ENCODE measurements at regions not wholly inside any gene's neighbourhood (a gene's known extent, or its start where the extent isn't known, plus 50 kb on each side); places are given as distances from the start of the nearest gene placed in this dataset.
"Not testable (repeated sequence)": the region's sequence is repeated elsewhere in the genome, so short reads cannot be mapped to it uniquely, and the experiment has no call there.

- no peak for TF ChIP-seq CTCF (IDR thresholded peaks at IDR 0.05)
- DNase-seq (ENCODE audit: low spot score), result no peak
- Histone ChIP-seq H3K4me3 (no peak overlapping the region), H3K27me3 (replicated peaks; ENCODE audit: insufficient read depth) (no peaks in the 10 kb centered on the region), H3K9me3 (no peaks in the 10 kb centered on the region), H3K27ac (no peak overlapping the region), H3K4me1 (ENCODE audit: control insufficient read depth in 1 of 2, low read depth in 2 of 2) (peaks cover 13 to 44% of the 10 kb centered on the region in 2 donors), H3K36me3 (no peaks in the 10 kb centered on the region)
- no peak for ATAC-seq (ENCODE audit: insufficient number of reproducible peaks, low FRiP score, low read depth)
Observed at GRCh38 chr4:15332377-15332776, 95.5 kb upstream of the C1QTNF7 start.

- no peak for ATAC-seq (ENCODE audit: insufficient number of reproducible peaks, low FRiP score, low read depth)
- H3K4me1 ChIP-seq (ENCODE audit: control insufficient read depth in 1 of 2, low read depth in 2 of 2), result peaks cover 8 to 50% of the 10 kb centered on the region in 2 donors
Observed at GRCh38 chr4:15333692-15334633, 93.9 kb upstream of the C1QTNF7 start.

GRCh38 chr4:15336410-15337167, 91.2 kb upstream of the C1QTNF7 start:
- H3K9me3 ChIP-seq, result no peaks in the 10 kb centered on the region
- H3K27me3 ChIP-seq (replicated peaks; ENCODE audit: insufficient read depth), result no peaks in the 10 kb centered on the region
- no peak overlapping the region for H3K4me3 ChIP-seq
- H3K4me1 ChIP-seq (ENCODE audit: control insufficient read depth in 1 of 2, low read depth in 2 of 2), result peaks cover 15 to 70% of the 10 kb centered on the region in 2 donors
- no peak for DNase-seq (ENCODE audit: low spot score)
- TF ChIP-seq CTCF (IDR thresholded peaks at IDR 0.05), result no peak
- ATAC-seq (ENCODE audit: insufficient number of reproducible peaks, low FRiP score, low read depth), result peak; percentile 46
- no peak overlapping the region for H3K27ac ChIP-seq
- H3K36me3 ChIP-seq, result no peaks in the 10 kb centered on the region

More at GRCh38 chr4:15333692-15334633, 93.9 kb upstream of the C1QTNF7 start:
- H3K27me3 ChIP-seq (replicated peaks; ENCODE audit: insufficient read depth), result no peaks in the 10 kb centered on the region
- H3K27ac ChIP-seq, result no peak overlapping the region
- no peak for DNase-seq (ENCODE audit: low spot score)
- TF ChIP-seq CTCF (IDR thresholded peaks at IDR 0.05), result no peak
- no peaks in the 10 kb centered on the region for H3K36me3 ChIP-seq
- no peak overlapping the region for H3K4me3 ChIP-seq
- H3K9me3 ChIP-seq, result no peaks in the 10 kb centered on the region

- H3K27ac ChIP-seq, result peak overlapping the region in 1 of 2 donors; percentile 3
- not testable (repeated sequence) for H3K4me3 ChIP-seq; H3K27me3 ChIP-seq (replicated peaks; ENCODE audit: insufficient read depth); ATAC-seq (ENCODE audit: insufficient number of reproducible peaks, low FRiP score, low read depth); H3K9me3 ChIP-seq; H3K36me3 ChIP-seq; DNase-seq (ENCODE audit: low spot score)
- peaks cover 15 to 74% of the 10 kb centered on the region in 2 donors for H3K4me1 ChIP-seq (ENCODE audit: control insufficient read depth in 1 of 2, low read depth in 2 of 2)
Observed at GRCh38 chr4:15337168-15337657, 90.6 kb upstream of the C1QTNF7 start.

- H3K4me3 ChIP-seq, result peak overlapping the region; percentile 59
- no peak for DNase-seq (ENCODE audit: low spot score)
- ATAC-seq (ENCODE audit: insufficient number of reproducible peaks, low FRiP score, low read depth), result no peak
- no peaks in the 10 kb centered on the region for H3K9me3 ChIP-seq
- TF ChIP-seq CTCF (IDR thresholded peaks at IDR 0.05), result no peak
- no peaks in the 10 kb centered on the region for H3K36me3 ChIP-seq
- no peaks in the 10 kb centered on the region for H3K27me3 ChIP-seq (replicated peaks; ENCODE audit: insufficient read depth)
- peak overlapping the region in 1 of 2 donors; percentile 47 for H3K27ac ChIP-seq
- H3K4me1 ChIP-seq (ENCODE audit: control insufficient read depth in 1 of 2, low read depth in 2 of 2), result peaks cover 10 to 82% of the 10 kb centered on the region in 2 donors
Observed at GRCh38 chr4:15339737-15340136, 88.1 kb upstream of the C1QTNF7 start.
